DOHH2 (cell line): ENCODE measurements at regions not wholly inside any gene's neighbourhood (a gene's known extent, or its start where the extent isn't known, plus 50 kb on each side); places are given as distances from the start of the nearest gene placed in this dataset.

ENCODE experiments used
- H3F3A ChIP-seq: fragments of 200-600 bp; sonication (generic), shearing (Covaris generic); 2 replicates; pipeline ENCODE4 v1.6.0; 2016; ENCODE audit warnings: antibody characterized with exemption, mild to moderate bottlenecking; ENCODE audit not compliant: control insufficient read depth, insufficient read depth
- H3K27ac ChIP-seq: fragments of 200-600 bp; sonication (generic); 2 replicates; pipeline ENCODE4 v1.5.1; 2014; ENCODE audit warnings: low read depth, mild to moderate bottlenecking, low read length, moderate library complexity
- H3K27me3 ChIP-seq: fragments of 200-600 bp; sonication (generic); 2 replicates; pipeline ENCODE4 v1.6.1; 2014; ENCODE audit warnings: mild to moderate bottlenecking, low read length, mixed read lengths; ENCODE audit not compliant: control insufficient read depth
- H3K36me3 ChIP-seq: fragments of 200-600 bp; sonication (generic); 2 replicates; pipeline ENCODE4 v1.6.1; 2014; ENCODE audit warnings: mild to moderate bottlenecking, low read length, moderate library complexity, mixed read lengths; ENCODE audit not compliant: control insufficient read depth
- H3K4me1 ChIP-seq: fragments of 200-600 bp; sonication (generic); 2 replicates; pipeline ENCODE4 v1.6.1; 2014; ENCODE audit warnings: mild to moderate bottlenecking, low read length, mixed read lengths; ENCODE audit not compliant: control insufficient read depth
- H3K4me2 ChIP-seq: fragments of 200-600 bp; sonication (generic); 2 replicates; pipeline ENCODE4 v1.6.0; 2014; ENCODE audit warnings: mild to moderate bottlenecking, low read length, moderate library complexity
- H3K4me3 ChIP-seq: fragments of 200-600 bp; sonication (generic); 2 replicates; pipeline ENCODE4 v1.5.1; 2014; ENCODE audit warnings: mild to moderate bottlenecking, low read length, mixed read lengths
- H3K79me2 ChIP-seq: fragments of 200-600 bp; sonication (generic); 2 replicates; pipeline ENCODE4 v1.6.1; 2014; ENCODE audit warnings: mild to moderate bottlenecking, low read length, mixed read lengths; ENCODE audit not compliant: control insufficient read depth
- H3K9me2 ChIP-seq: fragments of 200-600 bp; sonication (generic); replicated peaks from 2 replicates; pipeline ENCODE4 v1.6.1; 2014; ENCODE audit warnings: mild to moderate bottlenecking, low read length, mixed read lengths; ENCODE audit not compliant: control insufficient read depth
- H3K9me3 ChIP-seq: fragments of 200-600 bp; sonication (generic); 2 replicates; pipeline ENCODE4 v1.6.1; 2014; ENCODE audit warnings: antibody characterized with exemption, low read length, mixed read lengths; ENCODE audit not compliant: control insufficient read depth, insufficient read depth
- H4K20me1 ChIP-seq: fragments of 200-600 bp; sonication (generic); 2 replicates; pipeline ENCODE4 v1.6.0; 2014; ENCODE audit warnings: low read depth, mild to moderate bottlenecking, antibody characterized with exemption, low read length, moderate library complexity; ENCODE audit not compliant: control insufficient read depth, insufficient read depth
- EZH2phosphoT487 ChIP-seq: fragments of 200-600 bp; sonication (generic); IDR thresholded peaks from 2 replicates; pipeline ENCODE4 v1.6.1; 2017; ENCODE audit warnings: borderline replicate concordance, mild to moderate bottlenecking, antibody characterized with exemption, low read length, moderate library complexity, mixed read lengths
- TF ChIP-seq, protein P1 (sequence below): fragments of 200-600 bp; sonication (generic); IDR thresholded peaks from one replicate; pipeline ENCODE4 v1.5.1; 2014; ENCODE audit warnings: antibody characterized with exemption, mild to moderate bottlenecking, low read depth, low read length; ENCODE audit not compliant: poor library complexity, severe bottlenecking

DNA sequence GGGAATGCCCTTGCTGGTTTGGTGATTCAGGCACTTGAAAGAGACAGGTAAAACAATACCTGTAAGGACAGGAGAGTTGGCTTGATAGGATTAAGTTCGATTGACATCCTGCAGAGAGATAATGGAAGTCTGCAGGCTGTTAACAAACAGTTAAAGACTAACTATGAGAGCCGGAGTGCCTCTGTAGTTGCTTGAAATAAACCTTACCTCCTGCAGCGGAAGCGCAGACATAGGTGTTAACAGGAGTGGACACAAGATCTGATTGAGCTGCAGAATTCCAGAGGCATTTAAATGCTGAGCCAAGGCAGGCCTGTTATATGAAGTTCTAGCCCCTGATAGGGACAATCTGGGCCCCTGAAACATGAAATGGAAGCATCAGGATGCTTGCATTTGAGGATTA, 416.7 kb upstream of the MAOA start:
- Histone ChIP-seq H4K20me1 (no peaks in the 10 kb centered on the region), H3K9me3 (no peaks in the 10 kb centered on the region), H3K27me3 (no peaks in the 10 kb centered on the region), H3K4me2 (no peak overlapping the region), H3K4me1 (no peaks in the 10 kb centered on the region), H3K27ac (no peak overlapping the region), H3K4me3 (no peak overlapping the region), H3K9me2 (no peaks in the 10 kb centered on the region), H3F3A (no peaks in the 10 kb centered on the region), H3K36me3 (no peaks in the 10 kb centered on the region), H3K79me2 (no peaks in the 10 kb centered on the region)
- TF ChIP-seq, protein P1, sequence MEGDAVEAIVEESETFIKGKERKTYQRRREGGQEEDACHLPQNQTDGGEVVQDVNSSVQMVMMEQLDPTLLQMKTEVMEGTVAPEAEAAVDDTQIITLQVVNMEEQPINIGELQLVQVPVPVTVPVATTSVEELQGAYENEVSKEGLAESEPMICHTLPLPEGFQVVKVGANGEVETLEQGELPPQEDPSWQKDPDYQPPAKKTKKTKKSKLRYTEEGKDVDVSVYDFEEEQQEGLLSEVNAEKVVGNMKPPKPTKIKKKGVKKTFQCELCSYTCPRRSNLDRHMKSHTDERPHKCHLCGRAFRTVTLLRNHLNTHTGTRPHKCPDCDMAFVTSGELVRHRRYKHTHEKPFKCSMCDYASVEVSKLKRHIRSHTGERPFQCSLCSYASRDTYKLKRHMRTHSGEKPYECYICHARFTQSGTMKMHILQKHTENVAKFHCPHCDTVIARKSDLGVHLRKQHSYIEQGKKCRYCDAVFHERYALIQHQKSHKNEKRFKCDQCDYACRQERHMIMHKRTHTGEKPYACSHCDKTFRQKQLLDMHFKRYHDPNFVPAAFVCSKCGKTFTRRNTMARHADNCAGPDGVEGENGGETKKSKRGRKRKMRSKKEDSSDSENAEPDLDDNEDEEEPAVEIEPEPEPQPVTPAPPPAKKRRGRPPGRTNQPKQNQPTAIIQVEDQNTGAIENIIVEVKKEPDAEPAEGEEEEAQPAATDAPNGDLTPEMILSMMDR: no peak

DNA sequence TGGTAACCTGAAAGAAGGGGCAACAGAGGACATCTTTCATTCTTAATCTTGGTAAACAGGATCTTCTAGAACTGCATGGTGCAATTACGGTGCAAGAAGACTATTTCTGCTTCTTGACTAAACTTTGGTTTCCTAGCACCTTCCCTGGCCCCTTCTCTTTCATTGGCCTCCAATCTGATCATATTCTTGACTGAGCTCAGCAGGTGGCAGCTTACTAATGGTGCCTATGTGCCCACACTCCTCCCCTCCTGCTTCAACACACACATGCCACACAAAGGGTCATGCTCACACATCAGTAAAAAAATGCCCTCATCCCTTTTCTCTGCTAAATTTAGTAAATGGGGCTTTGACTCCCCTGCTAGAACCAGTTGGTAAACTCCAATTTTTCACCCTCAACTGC, 400.5 kb upstream of the MAOA start:
- no peaks in the 10 kb centered on the region for H3K79me2 ChIP-seq
- no peak overlapping the region for H3K4me2 ChIP-seq
- H3K4me1 ChIP-seq: no peaks in the 10 kb centered on the region
- H4K20me1 ChIP-seq: no peaks in the 10 kb centered on the region
- no peaks in the 10 kb centered on the region for H3K9me3 ChIP-seq
- H3K4me3 ChIP-seq: no peak overlapping the region
- no peak for TF ChIP-seq EZH2phosphoT487
- TF ChIP-seq, protein P1: no peak
- no peak overlapping the region for H3K27ac ChIP-seq
- H3K27me3 ChIP-seq: no peaks in the 10 kb centered on the region
- H3K36me3 ChIP-seq: no peaks in the 10 kb centered on the region
- H3K9me2 ChIP-seq: no peaks in the 10 kb centered on the region
- H3F3A ChIP-seq: no peaks in the 10 kb centered on the region

DNA sequence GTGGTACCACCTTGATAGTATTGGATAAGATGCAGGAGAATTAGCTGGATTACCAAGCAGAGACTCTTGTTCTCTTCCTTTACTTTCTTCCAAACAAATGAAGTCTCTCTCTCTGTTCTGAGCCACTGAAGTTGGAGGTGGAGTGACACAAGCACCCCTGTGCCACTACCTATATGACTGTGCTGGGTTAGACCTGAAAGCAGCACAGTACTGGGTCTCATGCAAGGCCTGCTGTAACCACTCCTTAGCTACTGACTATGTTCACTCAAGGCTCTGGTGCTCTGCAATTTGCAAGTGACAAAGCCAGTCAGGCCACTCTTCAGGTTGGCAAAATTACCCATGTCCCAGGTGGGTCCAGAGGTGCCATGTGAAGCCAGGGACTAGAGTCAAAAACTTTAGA, 389.6 kb upstream of the MAOA start:
- Histone ChIP-seq H3K27ac (no peak overlapping the region), H3K4me2 (no peak overlapping the region), H3F3A (no peaks in the 10 kb centered on the region), H4K20me1 (no peaks in the 10 kb centered on the region), H3K27me3 (no peaks in the 10 kb centered on the region), H3K4me1 (no peaks in the 10 kb centered on the region), H3K9me3 (no peaks in the 10 kb centered on the region), H3K9me2 (no peaks in the 10 kb centered on the region), H3K79me2 (no peaks in the 10 kb centered on the region), H3K36me3 (no peaks in the 10 kb centered on the region), H3K4me3 (no peak overlapping the region)
- TF ChIP-seq EZH2phosphoT487: no peak
- TF ChIP-seq, protein P1: no peak

DNA sequence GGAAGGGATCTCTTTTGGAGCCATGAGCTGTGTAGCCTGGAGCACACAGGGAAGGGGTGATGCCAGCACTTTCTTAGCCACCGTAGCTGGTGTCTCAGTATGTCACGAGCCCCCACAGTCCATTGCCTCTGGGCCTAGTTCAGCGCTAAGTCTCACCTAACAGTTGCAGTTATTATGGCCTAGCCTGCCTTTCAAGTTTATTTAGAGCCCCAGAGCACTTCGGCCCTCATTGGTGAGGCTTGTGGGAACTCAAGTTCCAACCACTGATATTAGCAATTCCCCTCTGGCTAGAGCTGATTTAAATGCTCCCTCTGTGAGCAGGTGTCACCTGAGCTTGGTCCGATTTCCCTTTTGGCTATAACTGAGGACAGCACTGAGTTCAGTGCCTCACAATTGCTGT, 388.4 kb upstream of the MAOA start:
- Histone ChIP-seq H4K20me1 (no peaks in the 10 kb centered on the region), H3K27ac (no peak overlapping the region), H3F3A (no peaks in the 10 kb centered on the region), H3K79me2 (no peaks in the 10 kb centered on the region), H3K4me1 (no peaks in the 10 kb centered on the region), H3K4me2 (no peak overlapping the region), H3K36me3 (no peaks in the 10 kb centered on the region), H3K9me2 (no peaks in the 10 kb centered on the region), H3K4me3 (no peak overlapping the region), H3K27me3 (no peaks in the 10 kb centered on the region), H3K9me3 (no peaks in the 10 kb centered on the region)
- TF ChIP-seq EZH2phosphoT487: no peak
